Neuronal stem cell (in vitro differentiated cells): ENCODE measurements at regions not wholly inside any gene's neighbourhood (a gene's known extent, or its start where the extent isn't known, plus 50 kb on each side); places are given as distances from the start of the nearest gene placed in this dataset.
A peak's percentile ranks its signal among the peaks of the same experiment; 100 is the strongest.

ENCODE experiments used
- DNase-seq: peaks from one replicate; pipeline ENCODE4 v3.0.0-alpha.2; 2013; ENCODE audit warnings: low spot score
- H2AFZ ChIP-seq: one replicate; pipeline ENCODE4 v1.6.1; 2013; ENCODE audit warnings: mild to moderate bottlenecking, low read length, inconsistent platforms
- H2AK5ac ChIP-seq: 2 replicates; pipeline ENCODE4 v1.6.1; 2013; ENCODE audit warnings: low read depth, mild to moderate bottlenecking, inconsistent platforms, low read length, moderate library complexity, mixed read lengths
- H2BK120ac ChIP-seq: 2 replicates; pipeline ENCODE4 v1.6.1; 2013; ENCODE audit warnings: low read depth, mild to moderate bottlenecking, inconsistent platforms, low read length, moderate library complexity, mixed read lengths
- H2BK12ac ChIP-seq: one replicate; pipeline ENCODE4 v1.6.1; 2013; ENCODE audit warnings: low read length, inconsistent platforms
- H2BK15ac ChIP-seq: 2 replicates; pipeline ENCODE4 v1.6.1; 2013; ENCODE audit warnings: mild to moderate bottlenecking, low read length, inconsistent platforms, mixed read lengths
- H2BK5ac ChIP-seq: one replicate; pipeline ENCODE4 v1.6.1; 2013; ENCODE audit warnings: inconsistent platforms, mild to moderate bottlenecking, low read length, moderate library complexity
- H3K14ac ChIP-seq: one replicate; pipeline ENCODE4 v1.6.1; 2013; ENCODE audit warnings: low read length, inconsistent platforms
- H3K18ac ChIP-seq: 2 replicates; pipeline ENCODE4 v1.6.1; 2013; ENCODE audit warnings: low read length, inconsistent platforms
- H3K23ac ChIP-seq: 2 replicates; pipeline ENCODE4 v1.6.1; 2013; ENCODE audit warnings: low read depth, mild to moderate bottlenecking, mixed read lengths, low read length, inconsistent platforms; ENCODE audit not compliant: poor library complexity
- H3K27ac ChIP-seq: replicated peaks from 3 replicates; pipeline ENCODE4 v1.5.1; 2013; ENCODE audit warnings: low read length, inconsistent platforms
- H3K27me3 ChIP-seq, 3 experiments: 2 replicates each; pipeline ENCODE4 v1.6.1; 2013; ENCODE audit warnings: low read length in 3 of 3, mild to moderate bottlenecking in 2 of 3, inconsistent platforms in 1 of 3, low read depth in 1 of 3, mixed read lengths in 1 of 3, moderate library complexity in 1 of 3; ENCODE audit not compliant: control insufficient read depth in 3 of 3, insufficient read depth in 3 of 3
- H3K36me3 ChIP-seq, 2 donors: replicated peaks in 1 of 2; 2 replicates each; pipeline ENCODE4 v1.6.1; 2013; ENCODE audit warnings: low read length in 2 of 2; ENCODE audit not compliant: control insufficient read depth in 2 of 2, insufficient read depth in 2 of 2
- H3K4ac ChIP-seq: 2 replicates; pipeline ENCODE4 v1.6.1; 2013; ENCODE audit warnings: inconsistent platforms, mild to moderate bottlenecking, low read length, moderate library complexity
- H3K4me1 ChIP-seq, 2 donors: 1 replicate in 1 of 2; 2 replicates in 1 of 2; pipeline ENCODE4 v1.6.1; 2013; ENCODE audit warnings: low read length in 2 of 2, low read depth in 1 of 2; ENCODE audit not compliant: control insufficient read depth in 2 of 2, insufficient read depth in 1 of 2
- H3K4me2 ChIP-seq: one replicate; pipeline ENCODE4 v1.6.1; 2013; ENCODE audit warnings: mild to moderate bottlenecking, low read length, inconsistent platforms; ENCODE audit not compliant: insufficient read depth, poor library complexity, severe bottlenecking
- H3K4me3 ChIP-seq, 2 donors: 2 replicates each; pipeline ENCODE4 v1.5.1; 2013; ENCODE audit warnings: low read length in 2 of 2, mild to moderate bottlenecking in 2 of 2, inconsistent platforms in 1 of 2, moderate library complexity in 1 of 2
- H3K79me1 ChIP-seq: one replicate; pipeline ENCODE4 v1.6.1; 2013; ENCODE audit warnings: low read depth, mild to moderate bottlenecking, inconsistent platforms, low read length, moderate library complexity
- H3K9ac ChIP-seq: one replicate; pipeline ENCODE4 v1.6.1; 2013; ENCODE audit warnings: mild to moderate bottlenecking, low read depth, low read length, inconsistent platforms; ENCODE audit not compliant: poor library complexity
- H3K9me3 ChIP-seq, 2 donors: replicated peaks in 1 of 2; 2 replicates each; pipeline versions ENCODE3 to v1.6.1; 2013; ENCODE audit warnings: low read length in 2 of 2, mild to moderate bottlenecking in 2 of 2, inconsistent platforms in 1 of 2, low read depth in 1 of 2, mixed read lengths in 1 of 2, moderate library complexity in 1 of 2; ENCODE audit not compliant: control insufficient read depth in 2 of 2, insufficient read depth in 1 of 2
- H4K8ac ChIP-seq: one replicate; pipeline ENCODE4 v1.6.1; 2013; ENCODE audit warnings: low read depth, mild to moderate bottlenecking, inconsistent platforms, low read length, moderate library complexity
- H4K91ac ChIP-seq: one replicate; pipeline ENCODE4 v1.6.1; 2013; ENCODE audit warnings: low read length, low read depth, mild to moderate bottlenecking, inconsistent platforms; ENCODE audit not compliant: poor library complexity
- WGBS, 2 donors: extraction: QIAGEN DNeasy Blood & Tissue Kit; methylation state at CpG; one replicate each; pipeline ENCODE4 v1.1.7; 2013; ENCODE audit warnings: missing lambda C conversion rate in 2 of 2, mixed read lengths in 1 of 2; ENCODE audit not compliant: insufficient read length in 2 of 2, insufficient replicate concordance in 1 of 2; ENCODE audit errors: extremely low coverage in 2 of 2; 5-methylcytosine and 5-hydroxymethylcytosine counted together

DNA sequence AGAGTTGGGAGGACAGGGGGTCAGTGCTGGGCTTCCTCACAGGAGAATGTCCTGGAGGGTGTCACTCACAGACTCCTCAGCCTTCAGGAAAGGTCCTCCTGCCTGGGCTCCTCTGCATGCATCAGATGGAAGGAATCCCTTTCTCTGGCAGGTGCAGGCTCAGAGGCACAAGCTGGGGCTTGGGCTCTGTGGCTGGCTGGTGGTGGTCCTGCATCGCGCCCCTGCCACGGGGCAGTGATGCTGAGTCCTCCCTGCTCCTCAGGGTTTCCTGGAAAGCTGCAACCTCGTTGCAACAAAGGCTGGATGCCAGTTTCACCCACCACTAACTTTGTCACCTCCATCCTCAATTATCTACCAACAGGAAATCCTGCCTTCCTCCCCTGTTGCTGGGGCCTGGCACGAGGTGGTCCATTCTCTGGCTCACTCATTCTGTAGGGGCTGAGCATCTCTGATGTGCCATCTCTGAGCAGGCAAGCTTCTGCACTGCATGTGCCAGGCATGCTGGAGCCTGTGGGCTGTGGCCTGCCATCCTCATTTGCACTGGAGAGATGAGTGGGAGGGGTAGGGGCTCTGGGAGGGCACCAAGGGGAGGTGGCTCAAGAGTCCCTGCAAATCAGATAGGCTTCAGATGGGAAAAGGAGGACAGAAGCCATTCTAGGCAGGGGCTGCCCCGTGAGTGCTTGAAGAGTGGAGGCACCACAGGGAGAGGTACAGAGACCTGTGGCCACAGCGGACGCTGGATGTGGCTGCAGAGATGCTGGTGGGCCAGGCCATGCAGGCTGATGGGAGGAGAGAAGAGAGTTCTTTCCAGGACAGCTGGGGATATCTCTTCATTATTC, 272.6 kb upstream of the HS6ST1 start:
- Histone ChIP-seq H3K23ac (peak overlapping the region; percentile 27), H3K4me1 (peaks cover 0 to 9% of the 10 kb centered on the region in 2 donors), H3K36me3 (no peaks in the 10 kb centered on the region), H3K14ac (no peak overlapping the region), H3K4me3 (no peak overlapping the region), H2BK15ac (peak overlapping the region; percentile 0), H3K27ac (no peak overlapping the region), H3K4me2 (no peak overlapping the region), H4K91ac (no peak overlapping the region), H3K9ac (no peak overlapping the region), H4K8ac (no peak overlapping the region), H3K9me3 (no peaks in the 10 kb centered on the region), H3K18ac (peak overlapping the region; percentile 29), H2BK5ac (no peak overlapping the region), H3K27me3 (no peaks in the 10 kb centered on the region), H2AK5ac (peak overlapping the region; percentile 28), H2AFZ (no peak overlapping the region), H3K79me1 (peaks cover 4% of the 10 kb centered on the region), H2BK12ac (no peak overlapping the region), H3K4ac (no peak overlapping the region), H2BK120ac (no peak overlapping the region)
- no CpG with 5 or more reads among the region's 8 CpGs for WGBS, 2 donors
- DNase-seq, result no peak

DNA sequence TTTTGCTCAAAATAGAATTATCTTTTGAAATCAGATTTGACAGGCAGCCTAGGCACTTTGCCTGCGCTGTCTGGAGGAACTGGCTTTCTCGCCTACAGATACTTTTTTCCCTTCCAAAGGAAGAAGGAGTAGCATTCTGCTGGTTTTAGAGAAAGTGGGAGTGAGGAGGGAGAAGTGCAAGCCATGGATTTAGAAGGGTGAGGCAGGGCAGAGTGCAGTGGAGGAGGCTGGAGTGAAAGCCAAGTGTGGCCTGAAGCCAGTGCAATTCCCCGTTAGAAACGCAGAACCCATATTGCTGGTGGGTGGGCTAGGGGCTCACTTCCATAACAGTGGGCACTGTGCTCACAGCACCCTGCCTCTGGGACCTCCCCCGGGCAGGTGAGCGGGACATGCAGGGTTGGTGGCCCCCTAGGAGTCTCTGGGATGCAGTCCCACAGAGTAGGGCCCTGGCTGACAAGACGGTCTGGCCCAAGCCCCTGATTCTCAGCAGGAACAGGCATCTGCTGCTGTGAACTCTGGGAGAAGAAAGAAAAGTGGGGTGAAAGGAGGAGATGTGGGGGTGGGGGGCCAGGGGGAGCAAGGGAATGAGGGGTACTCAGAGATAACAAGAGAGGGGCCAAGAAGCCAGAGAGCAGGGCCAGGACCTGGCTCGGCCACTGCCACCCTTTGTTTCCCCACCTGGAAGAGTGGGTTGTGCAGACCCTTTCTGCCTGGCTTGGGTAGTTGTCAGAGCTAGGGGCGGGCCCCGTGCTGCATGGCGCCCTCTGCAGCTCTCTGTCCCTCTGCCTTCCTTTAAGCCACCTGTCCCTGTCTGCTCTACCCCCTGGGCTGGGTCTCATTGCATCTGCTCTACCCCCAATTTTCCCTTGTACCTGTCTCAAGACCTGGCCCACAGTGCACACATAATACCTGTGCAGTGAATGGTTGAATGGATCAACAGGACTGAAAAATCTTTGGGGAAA, 273.5 kb upstream of the HS6ST1 start:
- Histone ChIP-seq H3K27ac (no peak overlapping the region), H2BK5ac (no peak overlapping the region), H3K9me3 (no peaks in the 10 kb centered on the region), H3K9ac (no peak overlapping the region), H2BK12ac (no peak overlapping the region), H3K14ac (no peak overlapping the region), H2BK120ac (peak overlapping the region; percentile 26), H4K8ac (no peak overlapping the region), H3K4ac (no peak overlapping the region), H3K36me3 (no peaks in the 10 kb centered on the region), H2AFZ (no peak overlapping the region), H3K79me1 (peaks cover 4% of the 10 kb centered on the region), H3K18ac (peak overlapping the region; percentile 20), H4K91ac (no peak overlapping the region), H3K27me3 (no peaks in the 10 kb centered on the region), H2BK15ac (peak overlapping the region; percentile 6), H3K4me2 (no peak overlapping the region), H3K4me1 (peaks cover 5 to 9% of the 10 kb centered on the region in 2 donors), H3K23ac (no peak overlapping the region), H2AK5ac (peak overlapping the region; percentile 28), H3K4me3 (no peak overlapping the region)
- no CpG with 5 or more reads among the region's 11 CpGs for WGBS, 2 donors
- no peak for DNase-seq

- H2AFZ ChIP-seq, result peak overlapping the region; percentile 5
- no peak overlapping the region for H3K27ac ChIP-seq
- H4K8ac ChIP-seq, result no peak overlapping the region
- no peak overlapping the region for H3K4me3 ChIP-seq
- H3K23ac ChIP-seq, result no peak overlapping the region
- no peaks in the 10 kb centered on the region for H3K9me3 ChIP-seq
- H3K9ac ChIP-seq, result no peak overlapping the region
- H2BK5ac ChIP-seq, result no peak overlapping the region
- H3K27me3 ChIP-seq, result no peaks in the 10 kb centered on the region
- H3K4me2 ChIP-seq, result no peak overlapping the region
- H4K91ac ChIP-seq, result no peak overlapping the region
- H3K18ac ChIP-seq, result peak overlapping the region; percentile 68
- peak overlapping the region; percentile 29 for H2BK15ac ChIP-seq
- peaks cover 4% of the 10 kb centered on the region for H3K79me1 ChIP-seq
- H2BK12ac ChIP-seq, result no peak overlapping the region
- no peaks in the 10 kb centered on the region for H3K36me3 ChIP-seq
- DNase-seq, result no peak
- H3K14ac ChIP-seq, result no peak overlapping the region
- peak overlapping the region; percentile 20 for H3K4ac ChIP-seq
- peaks cover 11% of the 10 kb centered on the region in 2 donors for H3K4me1 ChIP-seq
- no peak overlapping the region for H2AK5ac ChIP-seq
- WGBS, 2 donors, result no CpG with 5 or more reads among the region's 3 CpGs
- no peak overlapping the region for H2BK120ac ChIP-seq
These were observed 274.8 kb upstream of the HS6ST1 start for GRCh38 chr2:128593518-128593878.
